ENCODE measurements at regions not wholly inside any gene's neighbourhood (a gene's known extent, or its start where the extent isn't known, plus 50 kb on each side); places are given as distances from the start of the nearest gene placed in this dataset.
A peak's percentile ranks its signal among the peaks of the same experiment; 100 is the strongest.

DNA sequence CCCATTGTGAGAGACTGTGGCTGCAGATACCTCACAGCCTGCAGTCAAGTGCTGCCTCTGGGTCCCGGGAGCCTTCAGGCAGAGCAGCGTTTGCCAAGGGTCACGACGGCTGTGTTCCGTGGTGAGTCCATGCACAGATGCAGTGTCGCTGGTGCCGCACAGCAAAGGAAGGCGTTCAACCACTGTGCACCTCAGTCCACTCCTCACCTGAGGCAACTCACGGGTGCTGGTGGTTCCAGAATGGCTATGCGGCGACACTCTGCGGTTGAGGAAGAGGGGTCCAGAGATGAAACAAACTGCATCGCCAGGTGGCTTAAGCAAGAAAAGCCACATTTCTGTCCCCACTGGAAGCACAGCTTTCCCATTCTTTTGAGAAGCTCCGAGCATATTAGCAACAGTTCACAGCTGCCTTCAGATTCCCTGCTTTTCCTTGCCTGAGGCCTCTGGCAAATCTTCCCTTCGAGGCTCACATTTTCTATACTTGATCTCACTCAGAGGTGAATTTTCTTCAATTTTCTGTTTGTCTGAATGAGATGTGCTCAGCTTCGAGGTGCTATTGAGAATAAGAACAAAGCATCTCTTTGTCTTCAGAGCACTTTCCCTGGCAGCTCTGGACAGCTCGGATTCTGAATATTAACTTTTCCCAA, 208.8 kb upstream of the TWIST2 start:
- Histone ChIP-seq H2AFZ (ENCODE audit: low read depth, low read length) (no peak overlapping the region), H3K36me3 (ENCODE audit: insufficient read depth, low read length) (no peaks in the 10 kb centered on the region), H3K4me1 (ENCODE audit: insufficient read depth, low read length) (peaks cover 5% of the 10 kb centered on the region), H3K27me3 (ENCODE audit: insufficient read depth, low read length) (peaks cover 2% of the 10 kb centered on the region), H3K4me3 (ENCODE audit: low read length) (no peak overlapping the region), H3K9me3 (ENCODE audit: low read length) (no peaks in the 10 kb centered on the region)

DNA sequence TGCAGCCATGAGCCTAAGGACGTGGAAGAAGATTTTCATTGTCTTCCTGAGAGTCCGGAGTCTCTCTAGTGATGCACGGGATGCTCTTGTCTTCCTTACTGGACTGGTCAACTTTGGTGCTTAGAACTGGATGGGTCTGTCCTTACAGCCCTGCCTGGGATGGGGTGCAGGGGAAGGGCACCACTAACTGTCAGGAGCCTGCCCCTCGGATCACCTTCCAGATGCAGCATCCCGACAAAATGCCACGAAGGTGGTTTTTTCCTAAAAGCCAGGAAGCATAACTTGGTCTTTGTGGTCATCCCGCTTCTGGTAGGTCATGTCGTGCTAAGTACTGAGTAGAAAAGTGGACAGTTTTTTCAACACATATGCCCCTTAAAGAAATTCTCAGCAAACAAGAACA, 207.4 kb upstream of the TWIST2 start:
- Histone ChIP-seq H3K9me3 (ENCODE audit: low read length) (no peaks in the 10 kb centered on the region), H2AFZ (ENCODE audit: low read depth, low read length) (no peak overlapping the region), H3K36me3 (ENCODE audit: insufficient read depth, low read length) (no peaks in the 10 kb centered on the region), H3K4me1 (ENCODE audit: insufficient read depth, low read length) (peaks cover 14% of the 10 kb centered on the region), H3K4me3 (ENCODE audit: low read length) (no peak overlapping the region), H3K27me3 (ENCODE audit: insufficient read depth, low read length) (peaks cover 2% of the 10 kb centered on the region)

DNA sequence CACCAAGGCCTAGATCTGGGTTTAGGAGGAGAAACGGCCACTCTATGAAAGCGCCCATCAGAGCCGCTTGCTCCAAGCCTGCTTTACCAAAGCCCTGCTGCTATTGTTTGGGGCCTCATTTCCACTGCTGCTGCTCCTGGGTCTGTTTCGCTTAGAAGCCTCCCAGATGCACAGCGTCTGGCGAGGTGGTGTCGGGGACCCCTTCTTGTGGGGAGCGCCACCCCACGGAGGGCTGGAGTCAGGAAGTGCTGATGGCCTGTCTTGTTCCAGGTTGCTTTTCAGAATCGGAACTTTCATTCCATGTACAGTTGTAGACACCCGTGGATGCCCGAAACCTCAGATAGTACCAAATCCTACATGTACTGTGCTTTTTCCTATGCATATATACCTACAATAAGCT, 204.9 kb upstream of the TWIST2 start:
- H3K27me3 ChIP-seq (ENCODE audit: insufficient read depth, low read length): no peaks in the 10 kb centered on the region
- H3K4me1 ChIP-seq (ENCODE audit: insufficient read depth, low read length): peaks cover 14% of the 10 kb centered on the region
- H3K4me3 ChIP-seq (ENCODE audit: low read length): no peak overlapping the region
- H3K9me3 ChIP-seq (ENCODE audit: low read length): no peaks in the 10 kb centered on the region
- H2AFZ ChIP-seq (ENCODE audit: low read depth, low read length): no peak overlapping the region
- H3K36me3 ChIP-seq (ENCODE audit: insufficient read depth, low read length): no peaks in the 10 kb centered on the region

DNA sequence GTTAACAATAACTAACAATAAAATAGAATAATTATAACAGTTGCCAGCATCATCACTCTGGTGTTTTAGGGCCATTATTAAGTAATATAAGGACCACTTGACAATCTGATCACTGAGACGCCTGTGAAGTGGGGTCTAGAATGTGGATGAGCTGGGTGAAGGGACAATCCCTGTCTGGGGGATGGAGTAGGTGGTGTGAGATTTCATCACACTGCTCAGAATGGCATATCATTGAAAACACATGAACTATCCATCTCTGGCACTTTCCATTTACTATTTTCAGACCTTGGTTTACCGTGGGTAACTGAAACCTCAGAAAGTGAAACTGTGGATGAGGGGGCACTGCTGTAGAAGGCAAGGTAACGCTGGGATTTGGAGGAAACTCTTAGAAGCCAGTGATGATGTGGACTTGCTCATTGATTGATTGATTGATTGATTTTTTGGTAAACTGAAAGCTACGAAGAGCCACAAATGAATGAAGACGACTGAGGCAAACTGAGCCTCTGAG, 204.4 kb upstream of the TWIST2 start:
- peaks cover 14% of the 10 kb centered on the region for H3K4me1 ChIP-seq (ENCODE audit: insufficient read depth, low read length)
- H3K9me3 ChIP-seq (ENCODE audit: low read length): no peaks in the 10 kb centered on the region
- H3K27me3 ChIP-seq (ENCODE audit: insufficient read depth, low read length): no peaks in the 10 kb centered on the region
- H3K36me3 ChIP-seq (ENCODE audit: insufficient read depth, low read length): no peaks in the 10 kb centered on the region
- H2AFZ ChIP-seq (ENCODE audit: low read depth, low read length): no peak overlapping the region
- no peak overlapping the region for H3K4me3 ChIP-seq (ENCODE audit: low read length)

DNA sequence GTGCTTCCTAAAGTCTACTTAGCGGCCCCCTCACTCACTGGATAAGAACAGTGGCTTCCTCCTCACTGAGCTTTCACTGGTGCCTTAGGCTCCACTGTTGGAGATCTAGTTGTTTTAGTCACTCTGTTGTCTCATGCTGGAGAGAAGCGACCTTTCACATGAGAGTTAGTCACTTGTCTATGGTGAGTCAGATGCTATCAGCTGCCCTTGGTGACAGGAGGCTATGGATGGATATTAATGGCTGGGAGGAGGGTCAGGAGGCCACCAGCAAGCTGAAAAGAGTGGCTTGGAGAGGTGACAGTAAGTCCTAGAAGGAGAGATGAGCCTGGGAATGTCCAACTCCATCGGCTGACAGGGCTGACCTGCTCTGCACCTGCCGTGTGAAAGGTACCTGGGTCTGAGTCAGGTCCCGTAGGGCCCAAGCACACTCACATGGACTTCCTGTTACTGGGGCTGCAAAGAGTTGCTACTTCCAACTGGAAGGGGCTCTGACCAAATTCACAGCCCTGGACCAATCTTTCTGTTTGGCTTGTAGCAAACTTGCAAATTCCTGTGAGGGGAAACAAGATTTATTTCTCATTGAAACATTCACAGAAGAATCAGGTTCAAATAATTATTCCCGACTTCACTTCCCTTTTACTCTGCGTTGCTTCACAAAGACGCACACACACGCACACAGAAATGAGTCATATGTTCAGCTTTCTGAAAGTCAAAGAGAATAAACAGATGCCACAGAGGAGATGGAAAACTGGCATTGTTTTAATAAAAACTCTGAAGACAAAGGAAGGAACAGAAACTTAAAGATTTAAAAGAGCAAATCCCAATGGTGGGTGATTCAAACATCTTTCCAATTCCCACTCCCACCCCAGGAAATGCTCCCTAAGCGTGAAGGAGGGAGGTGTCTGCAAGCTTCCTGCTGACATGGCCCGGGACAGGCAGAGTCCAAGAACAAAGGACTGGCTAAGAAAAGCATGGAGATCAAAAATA, 203.5 kb upstream of the TWIST2 start:
- no peaks in the 10 kb centered on the region for H3K27me3 ChIP-seq (ENCODE audit: insufficient read depth, low read length)
- H3K4me3 ChIP-seq (ENCODE audit: low read length): no peak overlapping the region
- peak overlapping the region; percentile 76 for H2AFZ ChIP-seq (ENCODE audit: low read depth, low read length)
- no peaks in the 10 kb centered on the region for H3K36me3 ChIP-seq (ENCODE audit: insufficient read depth, low read length)
- no peaks in the 10 kb centered on the region for H3K9me3 ChIP-seq (ENCODE audit: low read length)
- peaks cover 14% of the 10 kb centered on the region for H3K4me1 ChIP-seq (ENCODE audit: insufficient read depth, low read length)

DNA sequence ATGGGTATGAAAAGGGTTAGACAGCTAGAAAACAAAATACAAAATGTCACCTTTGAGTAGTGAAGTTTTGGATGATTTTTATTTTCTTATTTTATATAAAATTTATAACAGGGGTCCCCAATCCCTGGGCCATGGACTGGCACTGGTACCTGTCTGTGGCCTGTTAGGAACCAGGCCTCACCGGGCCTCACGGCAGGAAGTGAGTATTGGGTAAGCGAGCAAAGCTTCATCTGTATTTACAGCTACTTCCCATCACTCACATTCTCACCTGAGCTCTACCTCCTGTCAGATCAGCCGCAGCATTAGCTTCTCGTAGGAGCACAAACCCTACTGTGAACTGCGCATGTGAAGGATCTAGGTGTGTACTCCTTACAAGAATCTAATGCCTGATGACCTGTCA, 202.8 kb upstream of the TWIST2 start:
- no peaks in the 10 kb centered on the region for H3K27me3 ChIP-seq (ENCODE audit: insufficient read depth, low read length)
- H2AFZ ChIP-seq (ENCODE audit: low read depth, low read length): no peak overlapping the region
- H3K4me3 ChIP-seq (ENCODE audit: low read length): no peak overlapping the region
- H3K4me1 ChIP-seq (ENCODE audit: insufficient read depth, low read length): peaks cover 14% of the 10 kb centered on the region
- no peaks in the 10 kb centered on the region for H3K9me3 ChIP-seq (ENCODE audit: low read length)
- no peaks in the 10 kb centered on the region for H3K36me3 ChIP-seq (ENCODE audit: insufficient read depth, low read length)

DNA sequence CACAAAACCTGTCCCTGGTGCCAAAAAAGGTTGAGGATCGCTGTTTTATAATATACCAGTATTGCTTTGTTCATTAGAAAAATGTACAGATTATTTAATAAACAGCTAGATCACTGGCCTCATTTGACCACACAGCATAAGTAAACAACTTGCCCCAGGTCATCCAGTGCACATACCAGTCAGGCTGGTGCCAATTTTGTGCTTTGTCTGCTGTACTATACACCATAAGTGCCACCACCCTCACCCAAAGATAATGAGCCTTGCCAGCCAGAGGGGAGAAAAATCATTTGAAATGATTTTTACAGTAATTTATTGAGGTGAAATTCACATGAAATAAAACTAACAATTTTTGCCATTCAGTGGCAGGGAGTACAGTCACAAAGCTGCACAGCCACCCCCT, 202.2 kb upstream of the TWIST2 start:
- peaks cover 14% of the 10 kb centered on the region for H3K4me1 ChIP-seq (ENCODE audit: insufficient read depth, low read length)
- no peaks in the 10 kb centered on the region for H3K36me3 ChIP-seq (ENCODE audit: insufficient read depth, low read length)
- no peak overlapping the region for H2AFZ ChIP-seq (ENCODE audit: low read depth, low read length)
- H3K27me3 ChIP-seq (ENCODE audit: insufficient read depth, low read length): no peaks in the 10 kb centered on the region
- H3K9me3 ChIP-seq (ENCODE audit: low read length): no peaks in the 10 kb centered on the region
- no peak overlapping the region for H3K4me3 ChIP-seq (ENCODE audit: low read length)

DNA sequence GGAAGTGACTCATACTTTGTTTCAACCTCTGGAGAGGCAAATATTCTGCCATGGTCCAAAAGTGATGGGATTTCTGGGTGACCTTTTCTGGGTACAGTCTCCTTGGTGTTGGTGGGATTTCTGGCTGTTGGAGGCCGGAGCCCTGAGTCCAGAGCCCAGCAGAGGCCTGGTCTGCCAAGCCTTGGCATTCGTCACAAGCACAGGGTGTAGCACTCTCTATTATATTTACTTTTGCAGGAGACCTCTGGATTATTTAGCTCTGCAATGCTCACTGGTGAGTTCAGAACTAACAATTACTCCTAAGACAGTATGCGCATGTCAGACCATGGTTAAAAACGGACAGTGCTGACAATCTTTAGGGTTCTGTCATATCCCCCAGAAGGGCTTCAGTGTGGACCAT, 201.6 kb upstream of the TWIST2 start:
- Histone ChIP-seq H2AFZ (ENCODE audit: low read depth, low read length) (no peak overlapping the region), H3K4me3 (ENCODE audit: low read length) (no peak overlapping the region), H3K9me3 (ENCODE audit: low read length) (no peaks in the 10 kb centered on the region), H3K27me3 (ENCODE audit: insufficient read depth, low read length) (no peaks in the 10 kb centered on the region), H3K4me1 (ENCODE audit: insufficient read depth, low read length) (peaks cover 14% of the 10 kb centered on the region), H3K36me3 (ENCODE audit: insufficient read depth, low read length) (no peaks in the 10 kb centered on the region)

DNA sequence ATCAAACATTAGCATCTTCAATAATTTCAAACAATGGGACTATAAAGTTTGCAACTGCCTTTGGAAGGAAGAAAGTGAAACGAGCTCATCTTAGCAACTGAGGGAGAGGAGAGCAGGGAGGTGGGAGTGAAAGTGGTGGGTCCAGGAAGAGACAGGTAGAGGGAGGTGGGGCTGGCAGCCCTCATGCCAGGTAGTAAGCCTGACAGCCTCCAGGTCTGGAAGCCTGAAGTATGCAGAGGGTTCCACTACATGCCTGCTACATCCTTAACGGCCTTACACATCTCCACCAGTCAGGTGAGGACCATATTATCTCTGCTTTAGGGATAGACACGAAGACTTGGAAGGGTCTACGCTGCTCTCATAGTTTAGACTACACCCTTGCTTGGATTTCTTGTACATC, 201.1 kb upstream of the TWIST2 start:
- H3K4me1 ChIP-seq (ENCODE audit: insufficient read depth, low read length): peaks cover 14% of the 10 kb centered on the region
- no peaks in the 10 kb centered on the region for H3K9me3 ChIP-seq (ENCODE audit: low read length)
- H3K4me3 ChIP-seq (ENCODE audit: low read length): no peak overlapping the region
- no peaks in the 10 kb centered on the region for H3K36me3 ChIP-seq (ENCODE audit: insufficient read depth, low read length)
- H2AFZ ChIP-seq (ENCODE audit: low read depth, low read length): no peak overlapping the region
- H3K27me3 ChIP-seq (ENCODE audit: insufficient read depth, low read length): no peaks in the 10 kb centered on the region

DNA sequence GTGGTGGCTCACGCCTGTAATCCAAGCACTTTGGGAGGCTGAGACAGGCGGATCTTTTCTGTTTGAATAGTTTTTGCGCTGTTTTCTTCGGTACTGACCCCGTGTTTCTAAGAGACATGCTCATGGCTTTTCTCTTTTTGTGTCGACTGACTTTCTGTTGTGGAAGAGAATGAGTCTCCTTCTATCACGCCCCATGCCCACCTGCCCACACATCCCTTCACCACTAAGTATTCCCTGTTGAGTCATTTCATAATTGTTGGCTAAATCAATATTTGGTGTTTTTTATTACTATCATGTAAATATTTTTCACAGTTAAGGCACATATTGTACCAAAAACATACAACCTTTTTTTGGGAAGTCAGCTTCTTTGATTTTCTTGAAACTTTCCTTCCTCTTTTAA, 198.8 kb upstream of the TWIST2 start:
- Histone ChIP-seq H3K4me1 (ENCODE audit: insufficient read depth, low read length) (peaks cover 9% of the 10 kb centered on the region), H3K4me3 (ENCODE audit: low read length) (no peak overlapping the region), H3K9me3 (ENCODE audit: low read length) (no peaks in the 10 kb centered on the region), H2AFZ (ENCODE audit: low read depth, low read length) (no peak overlapping the region), H3K27me3 (ENCODE audit: insufficient read depth, low read length) (no peaks in the 10 kb centered on the region), H3K36me3 (ENCODE audit: insufficient read depth, low read length) (no peaks in the 10 kb centered on the region)

DNA sequence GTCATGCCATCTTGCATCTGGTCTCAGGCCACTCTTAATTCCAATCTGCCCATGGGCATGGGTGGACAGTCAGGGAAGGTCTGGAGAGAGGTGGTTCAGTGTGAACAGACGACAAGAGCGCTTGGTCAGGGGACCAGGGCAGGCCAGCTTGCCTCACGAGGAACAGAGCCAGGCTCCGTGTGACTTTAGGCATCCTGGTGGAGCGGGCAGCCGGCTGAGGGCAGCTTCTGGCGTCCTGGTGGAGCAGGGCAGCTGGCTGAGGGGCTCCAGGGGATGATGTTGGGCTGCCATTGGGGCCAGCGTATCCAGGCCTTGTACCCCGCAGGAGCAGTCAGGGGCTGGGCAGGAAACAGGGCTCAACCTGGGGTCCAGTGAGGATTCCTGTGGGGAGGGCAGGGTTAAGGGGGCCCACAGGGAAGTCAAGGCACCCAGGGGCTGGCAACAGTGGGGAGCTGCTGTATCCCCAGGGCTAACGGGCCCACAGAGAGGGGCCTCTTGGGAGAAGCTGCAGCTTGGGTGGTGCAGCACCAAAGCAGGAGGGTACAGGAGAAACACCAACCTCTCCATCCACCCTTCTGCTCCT, 197.9 kb upstream of the TWIST2 start:
- no peaks in the 10 kb centered on the region for H3K9me3 ChIP-seq (ENCODE audit: low read length)
- H3K4me1 ChIP-seq (ENCODE audit: insufficient read depth, low read length): peaks cover 2% of the 10 kb centered on the region
- H3K36me3 ChIP-seq (ENCODE audit: insufficient read depth, low read length): no peaks in the 10 kb centered on the region
- no peak overlapping the region for H3K4me3 ChIP-seq (ENCODE audit: low read length)
- H2AFZ ChIP-seq (ENCODE audit: low read depth, low read length): no peak overlapping the region
- no peaks in the 10 kb centered on the region for H3K27me3 ChIP-seq (ENCODE audit: insufficient read depth, low read length)

DNA sequence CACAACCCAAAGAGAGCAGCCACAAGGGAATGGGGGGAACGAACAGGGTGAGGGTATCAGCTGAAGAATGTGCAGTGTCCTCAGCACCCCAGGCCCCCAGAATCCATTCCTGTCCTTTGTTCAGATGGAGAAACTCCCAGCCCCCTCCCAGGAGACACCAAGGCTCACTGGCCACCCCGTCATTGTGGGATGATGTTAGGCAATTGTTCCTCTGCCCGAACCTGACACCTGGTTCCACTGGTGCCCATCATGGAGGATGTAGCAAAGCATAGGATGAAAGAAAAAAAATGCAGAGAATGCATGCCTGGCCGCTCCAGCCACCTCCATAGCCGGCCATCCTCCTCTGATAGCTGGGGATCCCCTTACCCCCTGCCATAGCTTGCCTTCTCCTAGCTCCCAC, 197.3 kb upstream of the TWIST2 start:
- Histone ChIP-seq H3K27me3 (ENCODE audit: insufficient read depth, low read length) (no peaks in the 10 kb centered on the region), H2AFZ (ENCODE audit: low read depth, low read length) (no peak overlapping the region), H3K4me3 (ENCODE audit: low read length) (no peak overlapping the region), H3K9me3 (ENCODE audit: low read length) (no peaks in the 10 kb centered on the region), H3K4me1 (ENCODE audit: insufficient read depth, low read length) (no peaks in the 10 kb centered on the region), H3K36me3 (ENCODE audit: insufficient read depth, low read length) (no peaks in the 10 kb centered on the region)
